HT1080 (cell line): ENCODE measurements at regions not wholly inside any gene's neighbourhood (a gene's known extent, or its start where the extent isn't known, plus 50 kb on each side); places are given as distances from the start of the nearest gene placed in this dataset.

Source experiments
- DNase-seq: peaks from one replicate; pipeline ENCODE4 v3.0.0-alpha.2; 2015; ENCODE audit warnings: low read depth

- peak; percentile 26 for DNase-seq
Observed at GRCh38 chr2:21427606-21428005, 303.8 kb downstream of the TDRD15 start.

- no peak for DNase-seq
Observed at GRCh38 chr2:21428754-21429153, 305.0 kb downstream of the TDRD15 start.

GRCh38 chr2:21429747-21430146 lies 306.0 kb downstream of the TDRD15 start:
- DNase-seq: no peak

GRCh38 chr2:21431078-21431477 lies 307.3 kb downstream of the TDRD15 start:
- DNase-seq: no peak

- DNase-seq: peak; percentile 81
Observed at GRCh38 chr2:21438949-21439348, 315.2 kb downstream of the TDRD15 start.

GRCh38 chr2:21441442-21441841 lies 317.7 kb downstream of the TDRD15 start:
- no peak for DNase-seq

- DNase-seq: no peak
Observed at GRCh38 chr2:21443494-21444105, 319.8 kb downstream of the TDRD15 start.

GRCh38 chr2:21449881-21450280 lies 326.1 kb downstream of the TDRD15 start:
- no peak for DNase-seq

GRCh38 chr2:21451403-21451802 lies 327.6 kb downstream of the TDRD15 start:
- DNase-seq: peak; percentile 67

GRCh38 chr2:21452263-21452662 lies 328.5 kb downstream of the TDRD15 start:
- DNase-seq: no peak

- DNase-seq: no peak
Observed at GRCh38 chr2:21452678-21453077, 328.9 kb downstream of the TDRD15 start.

GRCh38 chr2:21453723-21454450 lies 330.1 kb downstream of the TDRD15 start:
- no peak for DNase-seq

- DNase-seq: no peak
Observed at GRCh38 chr2:21454839-21455238, 331.1 kb downstream of the TDRD15 start.

- DNase-seq: no peak
Observed at GRCh38 chr2:21461754-21462240, 338.0 kb downstream of the TDRD15 start.

GRCh38 chr2:21466341-21466927 lies 342.7 kb downstream of the TDRD15 start:
- DNase-seq: no peak

- DNase-seq: no peak
Observed at GRCh38 chr2:21467280-21467818, 343.6 kb downstream of the TDRD15 start.

GRCh38 chr2:21467910-21468309 lies 344.1 kb downstream of the TDRD15 start:
- DNase-seq: peak; percentile 26

- DNase-seq: no peak
Observed at GRCh38 chr2:21468624-21469023, 344.9 kb downstream of the TDRD15 start.

GRCh38 chr2:21469158-21469557 lies 345.4 kb downstream of the TDRD15 start:
- no peak for DNase-seq

- no peak for DNase-seq
Observed at GRCh38 chr2:21469564-21469963, 345.8 kb downstream of the TDRD15 start.

GRCh38 chr2:21480162-21480561 lies 356.4 kb downstream of the TDRD15 start:
- DNase-seq: no peak

- no peak for DNase-seq
Observed at GRCh38 chr2:21484643-21485042, 360.9 kb downstream of the TDRD15 start.
